ENCODE measurements at regions not wholly inside any gene's neighbourhood (a gene's known extent, or its start where the extent isn't known, plus 50 kb on each side); places are given as distances from the start of the nearest gene placed in this dataset.

GRCh38 chr4:171441300-171441941, 371.8 kb upstream of the GALNTL6 start:
- Mint-ChIP-seq H3K27ac (ENCODE audit: unreplicated experiment) (no peak overlapping the region), H3K36me3 (ENCODE audit: low read depth) (no peaks in the 10 kb centered on the region), H3K4me3 (no peak overlapping the region), H3K4me1 (no peaks in the 10 kb centered on the region), H3K27me3 (ENCODE audit: low read depth) (no peaks in the 10 kb centered on the region), H3K9me3 (no peaks in the 10 kb centered on the region)
- TF ChIP-seq CTCF (conservative IDR thresholded peaks at IDR 0.05), result no peak
- DNase-seq (ENCODE audit: low read depth, low spot score), result no peak

DNA sequence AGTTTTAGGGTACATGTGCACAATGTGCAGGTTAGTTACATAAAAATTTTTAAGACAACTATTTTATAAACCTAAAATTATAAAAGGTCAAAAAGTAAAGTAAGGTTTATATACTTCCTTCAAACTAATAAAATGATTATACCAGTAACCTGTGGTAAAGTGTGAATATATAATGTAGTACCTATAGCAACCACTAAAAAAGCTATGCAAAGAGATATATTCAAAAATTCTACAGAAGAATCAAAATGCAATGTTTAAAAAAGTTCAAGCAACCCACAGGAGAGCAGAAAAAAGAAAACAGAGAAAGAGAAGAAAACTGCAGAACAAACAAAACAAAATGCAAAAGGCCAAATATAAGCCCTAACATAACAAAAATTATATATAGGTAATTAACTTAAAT, 379.5 kb upstream of the GALNTL6 start:
- Mint-ChIP-seq H3K9me3 (no peaks in the 10 kb centered on the region), H3K27ac (ENCODE audit: unreplicated experiment) (no peak overlapping the region), H3K4me1 (no peaks in the 10 kb centered on the region), H3K4me3 (no peak overlapping the region), H3K27me3 (ENCODE audit: low read depth) (no peaks in the 10 kb centered on the region), H3K36me3 (ENCODE audit: low read depth) (no peaks in the 10 kb centered on the region)
- peak; percentile 38 for TF ChIP-seq CTCF (conservative IDR thresholded peaks at IDR 0.05)
- no peak for DNase-seq (ENCODE audit: low read depth, low spot score)

- no peak for TF ChIP-seq CTCF (conservative IDR thresholded peaks at IDR 0.05)
- H3K27me3 Mint-ChIP-seq (ENCODE audit: low read depth), result no peaks in the 10 kb centered on the region
- DNase-seq (ENCODE audit: low read depth, low spot score), result no peak
- no peak overlapping the region for H3K4me3 Mint-ChIP-seq
- no peaks in the 10 kb centered on the region for H3K36me3 Mint-ChIP-seq (ENCODE audit: low read depth)
- no peak overlapping the region for H3K27ac Mint-ChIP-seq (ENCODE audit: unreplicated experiment)
- no peaks in the 10 kb centered on the region for H3K4me1 Mint-ChIP-seq
- no peaks in the 10 kb centered on the region for H3K9me3 Mint-ChIP-seq
These were observed 380.7 kb upstream of the GALNTL6 start for GRCh38 chr4:171432536-171432935.

GRCh38 chr4:171430495-171430894, 382.7 kb upstream of the GALNTL6 start:
- Mint-ChIP-seq H3K27me3 (ENCODE audit: low read depth) (no peaks in the 10 kb centered on the region), H3K4me3 (no peak overlapping the region), H3K4me1 (no peaks in the 10 kb centered on the region), H3K9me3 (no peaks in the 10 kb centered on the region), H3K36me3 (ENCODE audit: low read depth) (no peaks in the 10 kb centered on the region), H3K27ac (ENCODE audit: unreplicated experiment) (no peak overlapping the region)
- DNase-seq (ENCODE audit: low read depth, low spot score), result no peak
- no peak for TF ChIP-seq CTCF (conservative IDR thresholded peaks at IDR 0.05)

DNA sequence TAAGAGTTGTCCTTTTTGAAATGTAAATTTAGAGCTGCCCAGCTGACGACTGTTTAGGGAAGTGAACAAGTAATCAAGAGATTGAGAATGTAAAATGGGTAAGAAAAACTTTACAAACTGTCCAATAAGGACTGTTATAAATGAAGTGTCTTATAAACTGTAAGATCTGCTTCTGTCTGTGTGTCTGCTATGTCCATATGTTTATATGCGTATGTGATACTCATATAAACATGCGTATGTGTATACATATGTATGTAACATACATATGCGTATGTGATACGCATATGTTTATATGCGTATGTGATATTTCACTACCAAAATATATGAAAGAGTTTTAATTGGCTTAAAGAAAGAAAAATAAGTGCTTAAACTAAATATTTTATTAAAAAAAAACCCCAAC, 416.0 kb upstream of the GALNTL6 start:
- H3K36me3 Mint-ChIP-seq (ENCODE audit: low read depth), result peaks cover 2% of the 10 kb centered on the region
- H3K27me3 Mint-ChIP-seq (ENCODE audit: low read depth), result no peaks in the 10 kb centered on the region
- DNase-seq (ENCODE audit: low read depth, low spot score), result no peak
- no peaks in the 10 kb centered on the region for H3K4me1 Mint-ChIP-seq
- no peak for TF ChIP-seq CTCF (conservative IDR thresholded peaks at IDR 0.05)
- H3K4me3 Mint-ChIP-seq, result no peak overlapping the region
- H3K9me3 Mint-ChIP-seq, result peaks cover 6% of the 10 kb centered on the region
- H3K27ac Mint-ChIP-seq (ENCODE audit: unreplicated experiment), result no peak overlapping the region
